GM10266 (cell line): ENCODE measurements at regions not wholly inside any gene's neighbourhood (a gene's known extent, or its start where the extent isn't known, plus 50 kb on each side); places are given as distances from the start of the nearest gene placed in this dataset.

Experiments
- DNase-seq: peaks from one replicate; pipeline ENCODE4 v3.0.0; 2012; ENCODE audit errors: extremely low spot score
- TF ChIP-seq, protein P1 (sequence below): IDR thresholded peaks from 2 replicates; pipeline ENCODE4 v1.5.1; 2012; ENCODE audit warnings: mild to moderate bottlenecking, low read depth; ENCODE audit not compliant: control insufficient read depth, insufficient read depth; ENCODE audit errors: missing control alignments

DNA sequence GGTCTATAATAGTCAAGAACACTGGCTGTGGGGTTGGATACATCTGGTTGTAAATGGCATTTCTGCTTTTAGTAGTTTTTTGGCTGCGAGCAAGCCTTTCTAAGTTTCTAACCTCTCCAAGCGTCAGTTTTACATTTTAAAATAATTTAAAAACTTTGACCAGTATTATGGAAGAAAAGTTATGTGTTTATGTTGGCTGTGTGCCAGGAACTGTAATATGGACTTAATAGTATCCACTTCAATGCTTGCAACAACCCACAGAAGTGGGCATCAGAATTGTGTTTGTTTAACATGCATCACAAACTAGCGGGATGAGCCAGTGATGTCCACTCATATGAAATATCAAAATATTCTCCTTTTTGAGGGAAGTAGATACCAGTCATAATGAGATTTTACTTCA is 844.2 kb downstream of the JRKL start:
- TF ChIP-seq, protein P1, sequence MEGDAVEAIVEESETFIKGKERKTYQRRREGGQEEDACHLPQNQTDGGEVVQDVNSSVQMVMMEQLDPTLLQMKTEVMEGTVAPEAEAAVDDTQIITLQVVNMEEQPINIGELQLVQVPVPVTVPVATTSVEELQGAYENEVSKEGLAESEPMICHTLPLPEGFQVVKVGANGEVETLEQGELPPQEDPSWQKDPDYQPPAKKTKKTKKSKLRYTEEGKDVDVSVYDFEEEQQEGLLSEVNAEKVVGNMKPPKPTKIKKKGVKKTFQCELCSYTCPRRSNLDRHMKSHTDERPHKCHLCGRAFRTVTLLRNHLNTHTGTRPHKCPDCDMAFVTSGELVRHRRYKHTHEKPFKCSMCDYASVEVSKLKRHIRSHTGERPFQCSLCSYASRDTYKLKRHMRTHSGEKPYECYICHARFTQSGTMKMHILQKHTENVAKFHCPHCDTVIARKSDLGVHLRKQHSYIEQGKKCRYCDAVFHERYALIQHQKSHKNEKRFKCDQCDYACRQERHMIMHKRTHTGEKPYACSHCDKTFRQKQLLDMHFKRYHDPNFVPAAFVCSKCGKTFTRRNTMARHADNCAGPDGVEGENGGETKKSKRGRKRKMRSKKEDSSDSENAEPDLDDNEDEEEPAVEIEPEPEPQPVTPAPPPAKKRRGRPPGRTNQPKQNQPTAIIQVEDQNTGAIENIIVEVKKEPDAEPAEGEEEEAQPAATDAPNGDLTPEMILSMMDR: no peak
- DNase-seq: no peak

DNA sequence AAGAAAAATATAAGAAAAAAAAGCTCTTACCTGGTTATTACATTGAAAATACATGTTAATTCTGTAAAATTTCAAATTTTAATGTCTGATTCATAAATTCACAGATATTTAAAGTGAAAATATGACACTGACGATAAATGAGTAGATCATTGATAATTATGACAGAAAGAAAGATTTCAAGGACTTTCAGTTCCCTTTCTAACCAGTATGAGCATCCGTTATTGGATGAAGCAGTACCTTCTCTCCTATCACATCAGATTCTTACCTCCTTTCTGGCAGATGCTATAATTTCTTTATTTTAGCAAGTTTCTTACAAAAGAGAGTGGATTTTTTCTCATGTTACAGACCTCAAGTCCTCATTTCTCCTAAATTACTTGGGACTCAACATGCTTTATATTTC is 847.3 kb downstream of the JRKL start:
- DNase-seq: no peak
- TF ChIP-seq, protein P1: no peak

GRCh38 chr11:97247601-97248000 is 857.8 kb downstream of the JRKL start:
- no peak for DNase-seq
- TF ChIP-seq, protein P1: no peak

DNA sequence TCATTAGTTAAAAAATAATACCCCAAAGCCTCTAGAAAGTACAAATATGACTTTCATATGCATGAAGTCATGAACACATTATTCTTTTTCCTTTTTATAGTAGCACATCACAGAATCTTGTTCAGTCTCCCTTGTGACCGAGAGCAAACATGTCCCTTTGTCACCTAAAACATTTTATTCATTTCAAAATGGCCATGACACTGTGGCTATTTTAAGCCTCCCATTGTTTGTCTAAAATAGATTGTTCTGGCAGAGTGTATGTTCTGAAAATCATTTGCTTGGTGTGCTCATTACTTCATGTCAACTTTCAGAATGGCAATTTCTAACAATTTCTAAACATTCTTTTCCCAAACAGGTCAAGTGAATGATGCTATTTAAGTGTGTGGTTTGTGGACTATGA is 865.0 kb downstream of the JRKL start:
- DNase-seq: no peak
- TF ChIP-seq, protein P1: no peak

- DNase-seq: no peak
Measured at GRCh38 chr11:97259434-97259833, 869.6 kb downstream of the JRKL start.

GRCh38 chr11:97259884-97260283 is 870.1 kb downstream of the JRKL start:
- TF ChIP-seq, protein P1: no peak
- no peak for DNase-seq

More at GRCh38 chr11:97259434-97259833, 869.6 kb downstream of the JRKL start:
- TF ChIP-seq, protein P1: no peak

- TF ChIP-seq, protein P1: no peak
- no peak for DNase-seq
Measured at GRCh38 chr11:97263183-97263858, 873.5 kb downstream of the JRKL start.
